ENCODE measurements at regions not wholly inside any gene's neighbourhood (a gene's known extent, or its start where the extent isn't known, plus 50 kb on each side); places are given as distances from the start of the nearest gene placed in this dataset.

- TF ChIP-seq ZFX (IDR thresholded peaks at IDR 0.05) (no peak), CTCF (conservative IDR thresholded peaks at IDR 0.05) (no peak)
- H3K27ac ChIP-seq: no peak overlapping the region
Observed at GRCh38 chr16:80109581-80109980, 431.2 kb upstream of the DYNLRB2 start.

- TF ChIP-seq ZFX (IDR thresholded peaks at IDR 0.05) (no peak), CTCF (conservative IDR thresholded peaks at IDR 0.05) (no peak)
- H3K27ac ChIP-seq: no peak overlapping the region
Observed at GRCh38 chr16:80107900-80108299, 432.9 kb upstream of the DYNLRB2 start.

- no peak overlapping the region for H3K27ac ChIP-seq
- no peak for TF ChIP-seq ZFX (IDR thresholded peaks at IDR 0.05)
- TF ChIP-seq CTCF (conservative IDR thresholded peaks at IDR 0.05): no peak
Observed at GRCh38 chr16:80105751-80106150, 435.0 kb upstream of the DYNLRB2 start.

- no peak overlapping the region for H3K27ac ChIP-seq
- no peak for TF ChIP-seq ZFX (IDR thresholded peaks at IDR 0.05)
- no peak for TF ChIP-seq CTCF (conservative IDR thresholded peaks at IDR 0.05)
Observed at GRCh38 chr16:80105160-80105559, 435.6 kb upstream of the DYNLRB2 start.

GRCh38 chr16:80104401-80104800, 436.4 kb upstream of the DYNLRB2 start:
- no peak overlapping the region for H3K27ac ChIP-seq
- TF ChIP-seq ZFX (IDR thresholded peaks at IDR 0.05) (no peak), CTCF (conservative IDR thresholded peaks at IDR 0.05) (no peak)

- no peak overlapping the region for H3K27ac ChIP-seq
- no peak for TF ChIP-seq ZFX (IDR thresholded peaks at IDR 0.05)
- TF ChIP-seq CTCF (conservative IDR thresholded peaks at IDR 0.05): no peak
Observed at GRCh38 chr16:80103463-80103862, 437.3 kb upstream of the DYNLRB2 start.

- no peak overlapping the region for H3K27ac ChIP-seq
- TF ChIP-seq ZFX (IDR thresholded peaks at IDR 0.05) (no peak), CTCF (conservative IDR thresholded peaks at IDR 0.05) (no peak)
Observed at GRCh38 chr16:80100846-80101451, 439.8 kb upstream of the DYNLRB2 start.

Data from C4-2B (cell line).